Epithelial cell of proximal tubule (primary cell): ENCODE measurements at regions not wholly inside any gene's neighbourhood (a gene's known extent, or its start where the extent isn't known, plus 50 kb on each side); places are given as distances from the start of the nearest gene placed in this dataset.

Experiments
- DNase-seq: peaks from one replicate; pipeline ENCODE4 v3.0.0-alpha.2; 2011; ENCODE audit warnings: low read depth
- H3K4me3 ChIP-seq: 2 replicates; pipeline ENCODE4 v1.5.1; 2011; ENCODE audit warnings: low read depth, mild to moderate bottlenecking, low read length
- TF ChIP-seq, protein P1 (sequence below): conservative IDR thresholded peaks from 2 replicates; pipeline ENCODE4 v1.5.1; 2012; ENCODE audit warnings: low read depth, mild to moderate bottlenecking, low read length

DNA sequence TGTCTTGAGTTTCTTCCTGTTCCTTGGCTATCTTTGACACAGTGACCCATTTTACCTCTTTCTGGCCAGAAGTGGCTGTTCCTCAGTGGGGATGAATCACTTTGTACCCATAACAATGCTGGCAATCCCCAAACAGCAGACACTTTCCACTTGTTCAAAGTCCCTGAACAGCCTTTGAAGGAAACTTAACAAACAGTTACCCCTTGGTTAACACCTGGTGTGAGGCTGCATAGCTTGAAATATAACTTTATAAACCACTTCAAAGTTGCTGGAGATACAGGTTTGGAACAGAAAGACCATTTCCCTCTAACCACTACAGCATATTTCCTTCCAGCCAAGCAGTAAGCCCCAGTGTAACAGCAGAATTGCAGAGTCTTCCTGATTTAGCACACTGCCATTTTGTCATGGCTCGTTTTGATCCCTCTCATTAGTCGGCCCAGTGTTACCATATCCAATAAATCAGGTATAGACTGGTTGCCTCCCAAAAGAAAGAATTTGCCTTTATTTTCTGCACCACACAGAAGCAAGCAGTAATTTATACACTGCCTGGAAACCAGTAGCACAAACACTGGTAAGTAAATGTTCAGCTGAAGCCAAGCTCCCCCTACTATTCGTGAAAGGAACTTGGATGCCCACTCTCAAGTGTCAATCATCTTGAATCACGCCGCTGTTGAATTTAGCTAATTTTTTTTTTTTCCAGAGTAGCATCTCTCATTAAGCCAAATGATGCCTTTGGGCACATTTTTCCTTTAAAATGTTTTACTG is 225.9 kb downstream of the PIK3R1 start:
- no peak for DNase-seq
- TF ChIP-seq, protein P1, sequence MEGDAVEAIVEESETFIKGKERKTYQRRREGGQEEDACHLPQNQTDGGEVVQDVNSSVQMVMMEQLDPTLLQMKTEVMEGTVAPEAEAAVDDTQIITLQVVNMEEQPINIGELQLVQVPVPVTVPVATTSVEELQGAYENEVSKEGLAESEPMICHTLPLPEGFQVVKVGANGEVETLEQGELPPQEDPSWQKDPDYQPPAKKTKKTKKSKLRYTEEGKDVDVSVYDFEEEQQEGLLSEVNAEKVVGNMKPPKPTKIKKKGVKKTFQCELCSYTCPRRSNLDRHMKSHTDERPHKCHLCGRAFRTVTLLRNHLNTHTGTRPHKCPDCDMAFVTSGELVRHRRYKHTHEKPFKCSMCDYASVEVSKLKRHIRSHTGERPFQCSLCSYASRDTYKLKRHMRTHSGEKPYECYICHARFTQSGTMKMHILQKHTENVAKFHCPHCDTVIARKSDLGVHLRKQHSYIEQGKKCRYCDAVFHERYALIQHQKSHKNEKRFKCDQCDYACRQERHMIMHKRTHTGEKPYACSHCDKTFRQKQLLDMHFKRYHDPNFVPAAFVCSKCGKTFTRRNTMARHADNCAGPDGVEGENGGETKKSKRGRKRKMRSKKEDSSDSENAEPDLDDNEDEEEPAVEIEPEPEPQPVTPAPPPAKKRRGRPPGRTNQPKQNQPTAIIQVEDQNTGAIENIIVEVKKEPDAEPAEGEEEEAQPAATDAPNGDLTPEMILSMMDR, result no peak
- H3K4me3 ChIP-seq, result no peak overlapping the region

DNA sequence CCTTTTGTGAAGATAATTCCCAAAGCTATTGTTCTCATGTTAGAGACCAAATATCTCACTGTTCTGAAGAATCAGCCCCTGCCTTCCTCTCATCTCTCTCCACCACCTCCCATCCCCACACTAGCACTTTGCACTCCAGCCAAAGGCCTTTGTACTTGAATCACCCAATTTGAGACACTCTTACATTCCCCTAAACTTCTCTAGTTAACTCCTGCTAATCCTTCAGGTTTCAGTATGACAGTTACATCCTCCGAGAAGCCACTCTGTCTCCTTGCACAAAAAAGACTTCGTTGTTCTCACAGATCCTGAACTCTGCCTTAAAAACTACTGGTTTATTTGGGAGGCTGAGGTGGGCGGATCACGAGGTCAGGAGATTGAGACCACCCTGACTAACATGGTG is 227.5 kb downstream of the PIK3R1 start:
- H3K4me3 ChIP-seq, result no peak overlapping the region
- TF ChIP-seq, protein P1, result no peak
- DNase-seq, result no peak

DNA sequence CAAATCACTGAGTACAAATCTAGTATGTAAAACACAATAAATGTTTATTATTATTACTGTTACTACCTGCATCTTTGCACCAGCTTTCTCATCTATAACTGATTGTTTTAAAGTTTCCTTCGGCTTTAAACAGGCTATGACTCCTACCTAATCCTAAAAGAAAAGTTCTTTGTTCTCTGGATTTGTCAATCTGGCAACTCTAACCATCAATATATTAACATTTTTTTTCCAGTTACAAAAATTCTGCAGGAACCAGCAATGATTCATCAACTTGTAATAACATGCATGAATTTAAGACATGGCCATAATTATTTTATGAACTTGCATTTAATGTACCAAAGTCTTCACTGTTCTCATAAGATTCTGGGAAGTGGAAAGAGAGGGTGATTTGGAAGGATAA is 228.5 kb downstream of the PIK3R1 start:
- H3K4me3 ChIP-seq, result no peak overlapping the region
- DNase-seq, result no peak
- TF ChIP-seq, protein P1, result no peak

DNA sequence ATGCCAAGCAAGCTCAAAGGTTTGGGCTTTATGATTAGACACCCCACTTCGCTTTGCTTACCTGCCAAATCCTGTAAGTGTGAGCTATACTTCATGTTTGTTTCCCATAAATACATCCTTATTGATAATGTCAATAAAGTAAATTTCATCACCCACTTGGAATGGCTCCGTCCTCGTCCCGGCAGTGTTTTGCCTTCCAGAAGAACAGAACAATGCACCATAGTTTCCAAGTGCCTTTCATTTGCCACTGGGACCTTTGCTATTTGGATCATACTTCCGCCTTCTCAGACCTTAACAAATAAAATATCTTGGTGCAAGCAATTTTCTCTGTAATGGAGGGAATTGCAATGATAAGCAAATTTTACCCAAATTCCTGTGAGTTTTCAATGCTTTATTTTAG is 229.3 kb downstream of the PIK3R1 start:
- TF ChIP-seq, protein P1, result no peak

DNA sequence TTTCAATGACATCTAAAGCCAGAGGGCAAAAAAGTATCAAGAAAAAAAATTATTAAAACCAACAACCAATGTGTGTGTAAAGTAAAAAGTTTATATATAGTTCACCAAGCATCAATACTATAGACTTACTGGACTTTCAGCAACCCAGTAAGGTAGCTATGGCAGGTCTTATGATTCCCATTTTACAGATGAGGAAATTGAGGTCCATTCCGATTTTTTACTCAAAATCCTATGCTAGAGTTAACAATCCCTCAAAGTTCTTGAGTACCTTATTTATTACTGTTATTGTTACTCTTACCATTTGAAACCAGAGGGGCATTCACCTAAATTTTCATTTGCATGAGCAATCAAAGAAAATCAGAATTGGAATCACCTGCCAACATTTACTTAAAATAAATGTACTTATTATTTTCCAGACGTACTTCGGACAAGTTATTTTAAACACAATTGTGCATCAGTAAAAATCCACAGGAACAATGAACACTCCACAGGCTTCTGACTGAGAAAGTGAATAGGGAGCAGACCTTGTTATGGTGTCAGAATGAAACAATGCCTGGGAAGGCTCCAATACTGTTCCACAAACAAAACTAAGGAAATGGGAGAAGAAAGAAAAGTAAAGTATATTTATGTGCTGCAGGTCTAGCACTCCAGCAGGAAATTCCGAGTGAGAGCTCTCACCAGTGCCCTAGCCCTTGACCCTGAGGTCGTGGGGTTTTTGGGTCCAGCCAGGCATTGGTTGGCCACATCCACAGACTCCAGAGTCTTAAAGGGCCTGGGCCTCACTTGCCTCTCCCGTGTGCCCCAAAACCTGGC is 229.9 kb downstream of the PIK3R1 start:
- TF ChIP-seq, protein P1, result no peak
- DNase-seq, result no peak
- H3K4me3 ChIP-seq, result no peak overlapping the region

More for the DNA sequence above, 229.3 kb downstream of the PIK3R1 start:
- no peak overlapping the region for H3K4me3 ChIP-seq
- no peak for DNase-seq

DNA sequence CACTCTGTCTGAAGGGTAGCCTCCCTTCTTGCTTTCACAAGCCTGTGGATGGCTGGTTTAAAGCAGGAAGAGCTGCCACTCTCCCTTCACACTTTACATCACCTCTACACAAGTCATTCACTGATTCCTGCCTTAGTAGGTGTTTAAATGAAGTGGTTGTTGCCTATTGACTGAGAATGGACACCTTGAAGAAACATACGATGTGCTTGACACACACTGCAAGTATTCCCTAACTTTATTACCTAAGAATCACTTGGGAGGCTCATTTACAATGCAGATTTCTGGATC is 230.5 kb downstream of the PIK3R1 start:
- no peak for DNase-seq
- TF ChIP-seq, protein P1, result no peak
- no peak overlapping the region for H3K4me3 ChIP-seq
